ENCODE measurements at regions not wholly inside any gene's neighbourhood (a gene's known extent, or its start where the extent isn't known, plus 50 kb on each side); places are given as distances from the start of the nearest gene placed in this dataset.

DNA sequence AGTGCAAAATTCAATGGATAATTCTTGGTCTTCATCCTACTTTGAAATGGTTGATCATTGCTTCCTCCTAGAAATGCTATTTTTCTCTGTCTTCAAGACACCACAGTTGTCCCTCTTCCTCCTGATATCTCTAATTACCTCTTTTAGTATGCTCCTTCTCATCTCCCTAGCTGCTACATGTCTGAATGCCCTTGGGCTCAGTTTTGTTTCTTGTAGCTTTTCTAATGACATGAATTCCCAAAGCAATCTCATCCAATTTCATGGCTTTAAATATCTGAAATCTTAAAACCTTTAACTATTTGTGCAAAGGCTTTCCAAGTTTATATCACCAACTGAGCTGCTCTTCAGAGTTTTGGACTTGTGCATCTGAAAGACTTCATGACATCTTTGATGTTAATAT, 120.2 kb upstream of the RGS17 start:
- Histone ChIP-seq H3K4me1 (no peaks in the 10 kb centered on the region), H3K27me3 (no peaks in the 10 kb centered on the region), H3K36me3 (peaks cover 0 to 2% of the 10 kb centered on the region in 2 donors), H3K4me3 (no peak overlapping the region), H3K9me3 (no peaks in the 10 kb centered on the region), H3K27ac (no peak overlapping the region)
- TF ChIP-seq, protein P1, sequence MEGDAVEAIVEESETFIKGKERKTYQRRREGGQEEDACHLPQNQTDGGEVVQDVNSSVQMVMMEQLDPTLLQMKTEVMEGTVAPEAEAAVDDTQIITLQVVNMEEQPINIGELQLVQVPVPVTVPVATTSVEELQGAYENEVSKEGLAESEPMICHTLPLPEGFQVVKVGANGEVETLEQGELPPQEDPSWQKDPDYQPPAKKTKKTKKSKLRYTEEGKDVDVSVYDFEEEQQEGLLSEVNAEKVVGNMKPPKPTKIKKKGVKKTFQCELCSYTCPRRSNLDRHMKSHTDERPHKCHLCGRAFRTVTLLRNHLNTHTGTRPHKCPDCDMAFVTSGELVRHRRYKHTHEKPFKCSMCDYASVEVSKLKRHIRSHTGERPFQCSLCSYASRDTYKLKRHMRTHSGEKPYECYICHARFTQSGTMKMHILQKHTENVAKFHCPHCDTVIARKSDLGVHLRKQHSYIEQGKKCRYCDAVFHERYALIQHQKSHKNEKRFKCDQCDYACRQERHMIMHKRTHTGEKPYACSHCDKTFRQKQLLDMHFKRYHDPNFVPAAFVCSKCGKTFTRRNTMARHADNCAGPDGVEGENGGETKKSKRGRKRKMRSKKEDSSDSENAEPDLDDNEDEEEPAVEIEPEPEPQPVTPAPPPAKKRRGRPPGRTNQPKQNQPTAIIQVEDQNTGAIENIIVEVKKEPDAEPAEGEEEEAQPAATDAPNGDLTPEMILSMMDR (IDR thresholded peaks at IDR 0.05): no peak
- DNase-seq: no peak
- intact Hi-C loops (cut with DNase I; ENCODE audit: low total_unique reads): no loop called here

DNA sequence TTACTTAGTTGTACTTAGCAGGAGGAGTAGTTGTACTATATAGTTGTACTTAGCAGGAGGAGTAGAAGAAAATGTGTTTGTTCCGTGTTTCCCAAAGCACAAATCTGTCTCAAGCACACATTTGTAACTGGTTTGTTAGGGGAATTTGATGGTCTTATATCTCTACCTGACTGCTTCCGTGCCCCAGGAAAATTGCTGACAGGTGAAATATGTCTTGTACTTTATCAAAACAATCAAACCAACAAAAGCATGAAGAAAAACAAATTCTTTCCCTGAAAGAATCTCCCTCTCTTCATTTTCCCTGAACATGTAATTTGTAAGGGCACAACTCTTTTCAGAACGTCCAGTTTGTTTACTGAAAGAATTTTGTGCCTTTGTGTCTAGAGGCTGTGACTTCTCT, 106.6 kb upstream of the RGS17 start:
- H3K27ac ChIP-seq: no peak overlapping the region
- no peaks in the 10 kb centered on the region for H3K9me3 ChIP-seq
- H3K27me3 ChIP-seq: no peaks in the 10 kb centered on the region
- no peaks in the 10 kb centered on the region for H3K36me3 ChIP-seq
- DNase-seq: no peak
- H3K4me1 ChIP-seq: no peaks in the 10 kb centered on the region
- intact Hi-C loops (cut with DNase I; ENCODE audit: low total_unique reads): no loop called here
- TF ChIP-seq POLR2A (IDR thresholded peaks at IDR 0.05): no peak
- no peak overlapping the region for H3K4me3 ChIP-seq

DNA sequence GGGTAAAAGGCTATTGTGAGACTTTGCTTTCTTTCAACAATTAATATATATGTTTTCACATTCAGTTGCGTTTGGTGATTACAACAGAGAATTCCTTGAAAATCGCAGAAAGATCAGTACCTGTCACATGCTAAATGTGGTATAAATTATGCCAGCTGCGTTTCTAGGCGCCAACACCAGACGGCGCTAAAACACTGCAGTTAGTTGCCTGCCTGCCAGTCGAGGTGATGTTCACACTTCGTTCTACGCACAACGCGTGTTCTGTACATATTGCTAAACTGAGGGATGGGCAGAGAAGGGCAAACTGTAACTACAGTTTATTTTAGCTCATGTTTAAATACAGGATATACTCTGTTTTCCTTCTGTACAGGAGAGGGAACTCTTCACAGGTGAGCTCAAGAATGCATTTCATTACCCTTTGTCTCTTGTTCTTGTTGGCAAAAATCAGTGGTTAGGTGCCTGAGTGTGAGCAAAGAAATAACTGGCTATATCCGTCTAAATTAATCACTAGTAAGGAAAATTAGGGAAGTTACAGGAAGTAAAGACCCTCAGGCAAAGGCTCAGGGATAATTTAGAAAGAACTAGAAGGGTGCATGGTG, 100.1 kb upstream of the RGS17 start:
- intact Hi-C loops (cut with DNase I; ENCODE audit: low total_unique reads): no loop called here
- H3K4me3 ChIP-seq: no peak overlapping the region
- no peaks in the 10 kb centered on the region for H3K4me1 ChIP-seq
- DNase-seq: no peak
- H3K9me3 ChIP-seq: no peaks in the 10 kb centered on the region
- no peak for TF ChIP-seq POLR2A (IDR thresholded peaks at IDR 0.05)
- TF ChIP-seq, protein P1 (IDR thresholded peaks at IDR 0.05): peak in 2 of 4 experiments; percentile 23 to 29
- H3K36me3 ChIP-seq: no peaks in the 10 kb centered on the region
- no peaks in the 10 kb centered on the region for H3K27me3 ChIP-seq
- H3K27ac ChIP-seq: no peak overlapping the region

DNA sequence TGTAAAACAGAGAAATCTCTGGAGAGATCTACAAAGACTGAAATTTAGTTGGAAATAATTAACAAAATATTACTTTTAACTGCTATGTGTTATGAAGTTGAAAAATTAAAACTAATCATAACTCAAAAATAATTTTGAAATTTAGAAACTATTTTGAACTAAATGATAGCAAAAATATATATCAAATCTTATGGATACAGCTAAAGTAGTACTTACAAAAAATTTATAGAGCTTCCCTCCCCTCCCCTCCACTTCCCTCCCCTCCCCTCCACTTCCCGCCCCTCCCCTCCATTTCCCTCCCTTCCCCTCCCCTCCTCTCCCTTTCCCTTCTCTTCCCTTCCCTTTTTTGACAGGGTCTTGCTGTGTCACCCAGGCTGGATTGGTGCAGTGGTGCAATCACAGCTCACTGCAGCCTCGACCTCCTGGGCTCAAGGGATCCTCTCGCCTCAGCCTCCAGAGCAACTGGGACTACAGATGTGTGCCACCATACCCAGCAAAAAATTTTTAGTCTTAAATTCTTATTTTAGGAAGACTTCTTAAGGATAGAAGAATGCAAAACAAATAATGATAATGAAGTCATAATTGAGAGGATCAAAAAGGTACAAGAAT, 87.2 kb upstream of the RGS17 start:
- Histone ChIP-seq H3K4me1 (no peaks in the 10 kb centered on the region), H3K36me3 (no peaks in the 10 kb centered on the region)

DNA sequence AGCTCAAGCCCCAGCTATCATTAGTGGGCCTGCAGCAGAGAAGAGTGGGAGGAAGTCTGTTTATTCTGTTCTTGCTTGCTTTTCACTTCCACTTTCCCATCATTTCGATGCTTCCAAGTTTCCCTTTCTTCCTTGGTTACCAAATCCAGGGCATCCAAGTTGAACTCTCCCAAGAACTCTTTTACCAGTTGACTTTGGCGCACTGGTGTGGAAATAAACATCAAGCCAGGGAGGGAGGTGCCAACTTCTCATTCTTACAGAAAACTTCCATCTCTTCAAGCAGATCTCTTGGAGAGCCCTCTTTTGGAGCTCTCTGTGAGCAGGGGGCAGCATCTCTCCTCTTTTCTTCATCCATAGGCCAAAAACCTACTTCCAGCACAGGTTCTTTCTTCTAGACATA, 85.7 kb upstream of the RGS17 start:
- Histone ChIP-seq H3K27ac (no peak overlapping the region), H3K27me3 (no peaks in the 10 kb centered on the region), H3K9me3 (no peaks in the 10 kb centered on the region), H3K36me3 (no peaks in the 10 kb centered on the region), H3K4me1 (no peaks in the 10 kb centered on the region), H3K4me3 (no peak overlapping the region)
- intact Hi-C loops (cut with DNase I; ENCODE audit: low total_unique reads): no loop called here
- TF ChIP-seq, protein P1 (IDR thresholded peaks at IDR 0.05): no peak
- no peak for TF ChIP-seq POLR2A (IDR thresholded peaks at IDR 0.05)
- no peak for DNase-seq

More for the DNA sequence above, 87.2 kb upstream of the RGS17 start:
- Histone ChIP-seq H3K4me3 (no peak overlapping the region), H3K27me3 (no peaks in the 10 kb centered on the region), H3K9me3 (no peaks in the 10 kb centered on the region), H3K27ac (no peak overlapping the region)
- DNase-seq: no peak
- intact Hi-C loops (cut with DNase I; ENCODE audit: low total_unique reads): no loop called here
- TF ChIP-seq, protein P1 (IDR thresholded peaks at IDR 0.05): no peak
- TF ChIP-seq POLR2A (IDR thresholded peaks at IDR 0.05): no peak
